ENCODE measurements at regions not wholly inside any gene's neighbourhood (a gene's known extent, or its start where the extent isn't known, plus 50 kb on each side); places are given as distances from the start of the nearest gene placed in this dataset.

DNA sequence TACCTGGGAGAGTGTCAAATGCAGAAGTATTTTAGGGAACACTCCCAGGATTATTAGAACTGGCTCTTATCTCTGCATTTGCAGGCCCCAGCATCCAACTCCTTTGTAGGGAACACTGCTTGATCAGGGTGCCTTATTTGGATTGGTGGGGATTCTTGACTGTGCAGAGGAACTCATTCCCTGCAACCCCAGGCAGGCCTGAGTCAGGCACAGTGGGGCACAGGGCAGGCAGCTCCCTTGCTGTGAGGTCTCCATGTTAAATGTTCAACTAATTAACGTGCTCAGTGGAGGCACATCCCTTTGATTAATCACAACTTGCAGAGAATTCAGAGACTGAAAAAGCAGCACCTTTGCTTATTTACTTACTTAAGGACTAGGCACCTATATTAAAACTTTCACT, 102.3 kb upstream of the TENM4 start:
- Histone ChIP-seq H3K27me3 (ENCODE audit: control insufficient read depth in 1 of 2, insufficient read depth in 2 of 2, low read length in 2 of 2) (no peaks in the 10 kb centered on the region), H3K27ac (ENCODE audit: extremely low read length, insufficient read depth, low read length) (no peak overlapping the region), H3K4me2 (ENCODE audit: low read depth, low read length) (no peak overlapping the region), H3K9me3 (ENCODE audit: low read length) (no peaks in the 10 kb centered on the region), H3K36me3 (replicated peaks in 1 of 2; ENCODE audit: control insufficient read depth in 1 of 2, insufficient read depth in 2 of 2, low read length in 2 of 2) (no peaks in the 10 kb centered on the region), H3K4me1 (ENCODE audit: insufficient read depth, low read length) (no peaks in the 10 kb centered on the region), H3K4me3 (replicated peaks in 1 of 3; ENCODE audit: insufficient read depth in 1 of 3, low read depth in 2 of 3, low read length in 3 of 3) (no peak overlapping the region), H2AFZ (ENCODE audit: low read length) (no peak overlapping the region), H3K9ac (ENCODE audit: insufficient read depth, low read depth, low read length) (no peak overlapping the region), H3K79me2 (ENCODE audit: insufficient read depth, low read length) (no peaks in the 10 kb centered on the region), H4K20me1 (ENCODE audit: insufficient read depth, low read length) (no peaks in the 10 kb centered on the region)
- in situ Hi-C loops (cut with HindIII; ENCODE audit: extremely low pct_ligation_motif_present, low pct_unique_long_range_greater_than_20kb) (no loop called here), intact Hi-C loops (cut with micrococcal nuclease; ENCODE audit: unreplicated experiment) (no loop called here)
- POLR2A ChIA-PET: no interaction called here
- CTCF ChIA-PET (ENCODE audit: low intra/inter-chr PET ratio, low total read pairs): no interaction called here
- 0% methylated on average over 1 of the region's 1 CpG for WGBS (ENCODE audit: low lambda C conversion rate)
- BruUV-seq (replicated peaks): no TSS peak
- no peak for FAIRE-seq
- no peak for ATAC-seq
- no peak for TF ChIP-seq ARNT2 (CRISPR knock-in tag; IDR thresholded peaks at IDR 0.05; ENCODE audit: low read depth)
- TF ChIP-seq SAFB2 (CRISPR knock-in tag; IDR thresholded peaks at IDR 0.05; ENCODE audit: borderline replicate concordance, low read depth): no peak
- TF ChIP-seq SIN3A (IDR thresholded peaks at IDR 0.05; ENCODE audit: borderline replicate concordance, low read depth, low read length): no peak
- no peak for TF ChIP-seq HHEX (CRISPR knock-in tag; IDR thresholded peaks at IDR 0.05)
- no peak for TF ChIP-seq CBX5 (CRISPR knock-in tag; IDR thresholded peaks at IDR 0.05; ENCODE audit: borderline replicate concordance)
- no peak for TF ChIP-seq ZNF136 (CRISPR knock-in tag; IDR thresholded peaks at IDR 0.05; ENCODE audit: low read depth)
- TF ChIP-seq ZNF253 (CRISPR knock-in tag; IDR thresholded peaks at IDR 0.05; ENCODE audit: borderline replicate concordance): no peak
- TF ChIP-seq CBX1 (IDR thresholded peaks at IDR 0.05; ENCODE audit: low read depth): no peak
- no peak for TF ChIP-seq MAFK (conservative IDR thresholded peaks at IDR 0.05 in 1 of 2, IDR thresholded peaks at IDR 0.05 in 1 of 2; ENCODE audit: low read length in 2 of 2)
- TF ChIP-seq ZNF276 (CRISPR knock-in tag; IDR thresholded peaks at IDR 0.05; ENCODE audit: low read depth): no peak
- no peak for TF ChIP-seq ZNF30 (CRISPR knock-in tag; IDR thresholded peaks at IDR 0.05)
- TF ChIP-seq HOXA5 (CRISPR knock-in tag; IDR thresholded peaks at IDR 0.05): no peak
- TF ChIP-seq, protein P1, sequence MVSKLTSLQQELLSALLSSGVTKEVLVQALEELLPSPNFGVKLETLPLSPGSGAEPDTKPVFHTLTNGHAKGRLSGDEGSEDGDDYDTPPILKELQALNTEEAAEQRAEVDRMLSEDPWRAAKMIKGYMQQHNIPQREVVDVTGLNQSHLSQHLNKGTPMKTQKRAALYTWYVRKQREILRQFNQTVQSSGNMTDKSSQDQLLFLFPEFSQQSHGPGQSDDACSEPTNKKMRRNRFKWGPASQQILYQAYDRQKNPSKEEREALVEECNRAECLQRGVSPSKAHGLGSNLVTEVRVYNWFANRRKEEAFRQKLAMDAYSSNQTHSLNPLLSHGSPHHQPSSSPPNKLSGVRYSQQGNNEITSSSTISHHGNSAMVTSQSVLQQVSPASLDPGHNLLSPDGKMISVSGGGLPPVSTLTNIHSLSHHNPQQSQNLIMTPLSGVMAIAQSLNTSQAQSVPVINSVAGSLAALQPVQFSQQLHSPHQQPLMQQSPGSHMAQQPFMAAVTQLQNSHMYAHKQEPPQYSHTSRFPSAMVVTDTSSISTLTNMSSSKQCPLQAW (CRISPR knock-in tag; IDR thresholded peaks at IDR 0.05): no peak
- no peak for TF ChIP-seq ZBTB7B (CRISPR knock-in tag; IDR thresholded peaks at IDR 0.05)
- no peak for TF ChIP-seq ZNF512B (CRISPR knock-in tag; IDR thresholded peaks at IDR 0.05; ENCODE audit: borderline replicate concordance)
- no peak for TF ChIP-seq SCMH1 (CRISPR knock-in tag; IDR thresholded peaks at IDR 0.05; ENCODE audit: borderline replicate concordance)
- no peak for TF ChIP-seq ZNF446 (CRISPR knock-in tag; IDR thresholded peaks at IDR 0.05)
- DNase-seq (ENCODE audit: low spot score): no peak
